NB4 (cell line): ENCODE measurements at regions not wholly inside any gene's neighbourhood (a gene's known extent, or its start where the extent isn't known, plus 50 kb on each side); places are given as distances from the start of the nearest gene placed in this dataset.

ENCODE experiments used
- DNase-seq: peaks from one replicate; pipeline ENCODE4 v3.0.0; 2010; ENCODE audit warnings: low read depth
- H3K4me3 ChIP-seq: one replicate; pipeline ENCODE4 v1.5.1; 2011; ENCODE audit warnings: mild to moderate bottlenecking, low read depth, low read length, moderate library complexity
- CTCF ChIP-seq: IDR thresholded peaks from one replicate; pipeline ENCODE4 v1.5.1; 2012; ENCODE audit warnings: low read depth, low read length
- MAX ChIP-seq: IDR thresholded peaks from 2 replicates; pipeline ENCODE4 v1.6.1; 2011; ENCODE audit warnings: low read depth, low read length
- MYC ChIP-seq: IDR thresholded peaks from 2 replicates; pipeline ENCODE4 v1.6.1; 2011; ENCODE audit warnings: low read depth, low read length
- POLR2A ChIP-seq: IDR thresholded peaks from 2 replicates; pipeline ENCODE4 v1.6.1; 2011; ENCODE audit warnings: mild to moderate bottlenecking; ENCODE audit not compliant: insufficient read length; ENCODE audit errors: extremely low read depth

DNA sequence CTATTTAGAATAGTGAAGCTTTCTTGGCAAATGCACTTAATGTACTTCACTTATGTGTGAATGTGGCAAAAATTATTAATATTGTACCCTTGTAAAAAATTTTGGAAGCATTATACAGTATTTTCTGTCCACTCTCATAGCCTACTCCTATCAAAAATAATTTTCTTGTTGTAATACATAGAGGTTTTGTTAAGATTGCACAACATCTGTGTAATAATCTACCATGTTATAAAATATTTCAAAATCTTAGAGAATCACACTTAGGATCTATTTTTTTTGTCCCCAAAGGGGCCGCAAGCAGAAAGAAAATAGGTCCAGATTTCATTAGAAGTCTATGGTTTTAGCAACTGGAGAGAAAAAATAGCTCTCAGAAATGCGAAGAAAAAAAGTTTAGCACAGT, 945.9 kb downstream of the CDH18 start:
- no peak overlapping the region for H3K4me3 ChIP-seq
- DNase-seq = no peak
- no peak for TF ChIP-seq MYC
- no peak for TF ChIP-seq CTCF
- TF ChIP-seq POLR2A = no peak
- no peak for TF ChIP-seq MAX

GRCh38 chr5:19044311-19044710, 943.7 kb downstream of the CDH18 start:
- TF ChIP-seq POLR2A (no peak), MAX (no peak), MYC (no peak), CTCF (no peak)
- no peak overlapping the region for H3K4me3 ChIP-seq
- DNase-seq = no peak

DNA sequence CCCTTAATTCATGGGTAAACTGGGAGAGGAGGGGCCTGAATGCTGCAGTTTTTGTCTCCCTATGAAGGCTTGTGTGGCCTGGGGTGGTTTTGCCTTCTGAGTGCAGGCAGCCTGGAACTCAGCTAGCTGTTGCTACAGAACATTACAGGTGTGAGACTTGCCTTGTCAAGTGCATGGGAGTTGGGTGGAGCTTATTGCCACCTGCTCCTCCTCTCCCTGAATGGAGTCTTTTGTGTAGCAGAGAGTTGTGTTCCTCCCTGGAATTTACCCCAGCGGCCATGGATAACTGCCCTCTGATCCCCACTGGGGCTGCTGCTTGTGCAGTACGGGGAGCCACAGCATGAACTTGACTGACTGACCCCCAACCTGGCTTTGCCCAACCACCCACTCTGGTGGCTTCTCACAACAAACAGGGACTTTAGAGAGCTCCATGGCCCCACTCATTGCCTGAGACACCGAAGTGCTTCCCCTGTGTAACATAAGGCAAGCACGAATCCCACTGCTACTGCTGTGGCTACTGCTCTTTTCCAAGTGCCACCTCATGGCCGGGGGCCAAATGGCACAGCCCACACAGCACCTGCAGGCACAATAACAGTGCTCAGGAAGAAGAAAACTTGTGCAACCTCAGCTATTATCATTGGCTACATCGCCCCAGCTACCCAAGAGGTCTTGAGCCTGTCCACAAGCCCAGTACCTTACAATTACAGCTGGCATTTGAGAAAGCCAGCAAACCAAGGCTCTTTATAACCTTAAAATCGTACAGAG, 942.9 kb downstream of the CDH18 start:
- no peak overlapping the region for H3K4me3 ChIP-seq
- DNase-seq = no peak
- TF ChIP-seq POLR2A (no peak), MYC (no peak), MAX (no peak)

DNA sequence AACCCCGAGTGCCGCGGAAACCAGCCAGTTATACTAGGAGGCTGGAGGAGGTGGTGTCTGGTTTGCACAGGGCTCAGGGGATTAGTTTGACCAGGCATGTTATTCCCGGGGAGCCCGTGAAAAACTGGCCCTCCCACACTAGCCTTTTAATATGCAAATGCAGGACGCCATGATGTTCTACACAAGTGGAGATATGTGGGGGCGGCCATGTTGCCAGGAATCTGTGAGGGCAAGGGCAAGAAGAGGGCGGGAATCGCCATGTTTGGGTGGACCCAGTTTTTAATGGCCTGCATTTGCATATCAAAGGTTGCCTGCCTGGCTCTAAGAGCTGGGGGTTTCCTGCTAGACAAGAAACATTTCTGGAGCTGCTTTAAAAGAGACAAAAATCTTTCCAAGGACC, 940.7 kb downstream of the CDH18 start:
- DNase-seq = no peak

GRCh38 chr5:19048726-19049125, 939.3 kb downstream of the CDH18 start:
- H3K4me3 ChIP-seq = no peak overlapping the region
- TF ChIP-seq MAX (no peak), MYC (no peak), CTCF (no peak), POLR2A (no peak)
- no peak for DNase-seq

More for the DNA sequence above, 940.7 kb downstream of the CDH18 start:
- TF ChIP-seq MAX (no peak), POLR2A (no peak), CTCF (no peak), MYC (no peak)
- no peak overlapping the region for H3K4me3 ChIP-seq

GRCh38 chr5:19058216-19058615, 929.8 kb downstream of the CDH18 start:
- no peak for DNase-seq
- TF ChIP-seq CTCF = no peak
- no peak overlapping the region for H3K4me3 ChIP-seq
